PFSK-1 (cell line): ENCODE measurements at regions not wholly inside any gene's neighbourhood (a gene's known extent, or its start where the extent isn't known, plus 50 kb on each side); places are given as distances from the start of the nearest gene placed in this dataset.

Experiments
- FOXP2 ChIP-seq: optimal IDR thresholded peaks from 2 replicates; pipeline ENCODE3; 2011; ENCODE audit warnings: borderline replicate concordance, control low read depth, inconsistent platforms; ENCODE audit not compliant: insufficient read depth; ENCODE audit errors: extremely low read length, extremely low read depth
- POLR2AphosphoS5 ChIP-seq: IDR thresholded peaks from 2 replicates; pipeline ENCODE4 v1.6.1; 2012; ENCODE audit warnings: low read depth, mild to moderate bottlenecking, control low read depth, low read length, moderate library complexity
- REST ChIP-seq, 2 experiments: IDR thresholded peaks; 2 replicates each; pipeline versions ENCODE4 v1.6.1 to v1.8.0; 2011 to 2012; ENCODE audit warnings: low read depth in 2 of 2, low read length in 2 of 2, control low read depth in 1 of 2, inconsistent platforms in 1 of 2, mild to moderate bottlenecking in 1 of 2, moderate library complexity in 1 of 2; ENCODE audit not compliant: insufficient read depth in 1 of 2
- SIN3A ChIP-seq: IDR thresholded peaks from 2 replicates; pipeline ENCODE4 v1.6.1; 2012; ENCODE audit warnings: mild to moderate bottlenecking, low read length, moderate library complexity, borderline replicate concordance; ENCODE audit not compliant: insufficient read depth
- TAF1 ChIP-seq: IDR thresholded peaks from 2 replicates; pipeline ENCODE4 v1.6.1; 2012; ENCODE audit warnings: low read length, control low read depth, borderline replicate concordance; ENCODE audit not compliant: insufficient read depth

GRCh38 chr11:134582770-134583095, 170.7 kb upstream of the B3GAT1 start:
- TF ChIP-seq SIN3A = no peak
- no peak for TF ChIP-seq TAF1
- TF ChIP-seq POLR2AphosphoS5 = no peak
- no peak for TF ChIP-seq REST (IDR thresholded peaks at IDR 0.05; ENCODE audit: insufficient read depth in 1 of 2, low read depth in 2 of 2, low read length in 2 of 2)
- TF ChIP-seq FOXP2 = no peak

DNA sequence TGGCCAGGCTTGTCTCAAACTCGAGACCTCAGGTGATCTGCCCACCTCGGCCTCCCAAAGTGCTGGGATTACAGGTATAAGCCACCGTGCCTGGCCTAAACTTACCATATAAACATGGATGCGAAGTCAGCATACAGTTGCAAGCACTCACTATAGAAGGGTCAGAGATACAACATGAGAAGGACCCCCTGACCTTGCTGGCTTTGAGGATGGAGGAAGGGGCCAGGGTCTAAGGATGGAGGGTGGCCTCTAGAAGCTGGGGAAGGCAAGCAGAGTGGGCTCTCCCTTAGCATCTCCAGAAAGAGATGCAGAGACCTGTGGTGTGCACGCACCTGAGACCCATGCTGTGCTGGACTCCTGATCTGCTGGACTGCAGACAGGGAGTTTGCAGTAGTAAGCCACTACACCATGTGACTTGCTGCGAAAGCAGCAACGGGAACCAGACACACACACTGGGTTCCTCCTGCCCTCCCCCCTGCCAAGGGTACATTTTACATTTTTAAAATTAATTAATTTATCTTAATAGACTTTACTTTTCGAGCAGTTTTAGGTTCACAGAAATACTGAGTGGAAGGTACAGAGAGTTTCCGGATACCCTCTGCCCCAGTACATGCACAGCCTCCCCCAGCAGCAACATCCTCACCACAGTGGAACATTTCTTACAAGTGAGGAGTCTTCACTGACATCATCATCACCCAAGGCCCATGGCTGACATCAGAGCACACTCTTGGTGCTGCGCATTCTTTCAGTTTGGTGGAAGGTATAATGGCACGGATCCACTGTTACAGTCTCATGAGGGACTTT, 170.1 kb upstream of the B3GAT1 start:
- no peak for TF ChIP-seq REST (IDR thresholded peaks at IDR 0.05; ENCODE audit: insufficient read depth in 1 of 2, low read depth in 2 of 2, low read length in 2 of 2)
- TF ChIP-seq FOXP2 = no peak
- TF ChIP-seq SIN3A = no peak
- no peak for TF ChIP-seq TAF1
- TF ChIP-seq POLR2AphosphoS5 = no peak

DNA sequence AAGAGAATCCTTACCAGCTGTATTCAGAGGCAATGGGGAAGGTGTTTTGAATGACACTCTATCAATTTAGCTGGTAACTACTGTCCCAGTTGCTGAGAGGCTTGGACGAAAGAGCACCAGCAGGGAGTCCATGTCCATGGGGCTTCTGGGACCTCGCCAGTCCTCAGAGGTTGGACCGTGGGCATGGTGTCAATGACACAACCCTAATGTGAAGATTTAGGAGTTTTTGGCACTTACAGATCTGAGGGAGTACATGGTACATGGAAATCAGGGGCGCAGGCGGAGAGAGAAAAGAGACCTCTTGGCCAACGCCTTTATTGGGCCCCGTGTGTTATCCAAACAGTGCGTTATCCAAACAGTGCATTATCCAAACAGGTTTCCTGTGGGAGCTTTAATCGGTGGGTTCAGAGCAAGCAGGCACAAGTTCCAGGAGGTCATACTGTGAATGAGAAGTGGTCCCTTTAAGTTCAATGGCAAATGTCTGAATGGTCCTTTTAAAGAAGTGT, 169.1 kb upstream of the B3GAT1 start:
- TF ChIP-seq REST (IDR thresholded peaks at IDR 0.05; ENCODE audit: insufficient read depth in 1 of 2, low read depth in 2 of 2, low read length in 2 of 2) (no peak), POLR2AphosphoS5 (no peak), SIN3A (no peak), FOXP2 (no peak), TAF1 (no peak)

DNA sequence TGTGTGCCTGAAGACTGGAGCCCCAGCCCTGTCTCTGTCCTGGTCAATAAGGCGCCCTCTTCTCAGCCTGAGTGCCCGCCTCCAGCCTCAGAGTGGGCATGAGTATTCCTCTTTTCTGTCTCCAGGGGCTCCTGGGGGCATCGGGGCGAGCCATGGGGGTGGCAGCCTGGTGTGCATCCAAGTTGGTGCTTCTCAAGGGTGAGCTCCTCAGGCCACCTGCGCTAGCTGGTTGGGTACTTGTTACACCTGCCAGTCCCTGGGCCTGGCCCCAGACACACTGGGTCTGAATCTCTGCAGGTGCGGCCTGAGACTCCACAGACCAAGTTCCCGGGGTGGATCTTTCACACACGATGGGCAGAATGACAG, 168.6 kb upstream of the B3GAT1 start:
- TF ChIP-seq POLR2AphosphoS5 (no peak), SIN3A (no peak), FOXP2 (no peak), REST (IDR thresholded peaks at IDR 0.05; ENCODE audit: insufficient read depth in 1 of 2, low read depth in 2 of 2, low read length in 2 of 2) (no peak), TAF1 (no peak)
